Occipital lobe (tissue), 1 donor: ENCODE measurements at regions not wholly inside any gene's neighbourhood (a gene's known extent, or its start where the extent isn't known, plus 50 kb on each side); places are given as distances from the start of the nearest gene placed in this dataset.

Experiments used
- DNase-seq: peaks from one replicate; lab custom pipeline; 2025; lab: John Stamatoyannopoulos, UW

- no peak for DNase-seq
Observed at GRCh38 chr15:66927201-66928077, 138.0 kb upstream of the SMAD3 start.

- DNase-seq: no peak
Observed at GRCh38 chr15:66928101-66928500, 137.3 kb upstream of the SMAD3 start.

GRCh38 chr15:66928784-66929183 is 136.6 kb upstream of the SMAD3 start:
- no peak for DNase-seq

- DNase-seq: no peak
Observed at GRCh38 chr15:66929843-66930402, 135.5 kb upstream of the SMAD3 start.

GRCh38 chr15:66931768-66932633 is 133.4 kb upstream of the SMAD3 start:
- DNase-seq: no peak

- DNase-seq: no peak
Observed at GRCh38 chr15:66932634-66933024, 132.8 kb upstream of the SMAD3 start.

- no peak for DNase-seq
Observed at GRCh38 chr15:66933932-66934867, 131.2 kb upstream of the SMAD3 start.

- DNase-seq: no peak
Observed at GRCh38 chr15:66934868-66935520, 130.4 kb upstream of the SMAD3 start.

- no peak for DNase-seq
Observed at GRCh38 chr15:66935688-66936087, 129.7 kb upstream of the SMAD3 start.

- no peak for DNase-seq
Observed at GRCh38 chr15:66936109-66936860, 129.1 kb upstream of the SMAD3 start.

GRCh38 chr15:66936861-66937582 is 128.4 kb upstream of the SMAD3 start:
- DNase-seq: no peak

- DNase-seq: no peak
Observed at GRCh38 chr15:66937588-66937987, 127.8 kb upstream of the SMAD3 start.

GRCh38 chr15:66938114-66938830 is 127.1 kb upstream of the SMAD3 start:
- DNase-seq: no peak

GRCh38 chr15:66939016-66939415 is 126.4 kb upstream of the SMAD3 start:
- no peak for DNase-seq

- DNase-seq: no peak
Observed at GRCh38 chr15:66939451-66940023, 125.9 kb upstream of the SMAD3 start.

GRCh38 chr15:66940368-66940767 is 125.0 kb upstream of the SMAD3 start:
- no peak for DNase-seq

- no peak for DNase-seq
Observed at GRCh38 chr15:66941108-66941711, 124.2 kb upstream of the SMAD3 start.

- DNase-seq: no peak
Observed at GRCh38 chr15:66941791-66942190, 123.6 kb upstream of the SMAD3 start.
